CD14-positive monocyte (primary cell): ENCODE measurements at regions not wholly inside any gene's neighbourhood (a gene's known extent, or its start where the extent isn't known, plus 50 kb on each side); places are given as distances from the start of the nearest gene placed in this dataset.

Experiments
- DNase-seq, 3 donors: peaks; one replicate each; pipeline ENCODE4 v3.0.0-alpha.2; 2011 to 2022
- H2AFZ ChIP-seq: 2 replicates; pipeline ENCODE4 v1.6.0; 2012; ENCODE audit warnings: mild to moderate bottlenecking, low read depth, low read length, inconsistent platforms; ENCODE audit not compliant: insufficient read depth, poor library complexity, severe bottlenecking
- H3K27ac ChIP-seq, 2 donors: 1 replicate in 1 of 2; 2 replicates in 1 of 2; pipeline ENCODE4 v1.5.1; 2012 to 2013; ENCODE audit warnings: low read length in 2 of 2, control low read depth in 1 of 2, inconsistent platforms in 1 of 2, low read depth in 1 of 2, mild to moderate bottlenecking in 1 of 2
- H3K27me3 ChIP-seq, 2 donors: one replicate each; pipeline versions ENCODE4 v1.6.0 to v1.6.1; 2011 to 2013; ENCODE audit warnings: low read length in 2 of 2; ENCODE audit not compliant: control insufficient read depth in 2 of 2, insufficient read depth in 2 of 2
- H3K36me3 ChIP-seq, 2 donors: replicated peaks in 1 of 2; 1 replicate in 1 of 2; 2 replicates in 1 of 2; pipeline versions ENCODE4 v1.5.1 to v1.6.1; 2012 to 2013; ENCODE audit warnings: low read length in 2 of 2, control low read depth in 1 of 2, inconsistent platforms in 1 of 2, mild to moderate bottlenecking in 1 of 2; ENCODE audit not compliant: insufficient read depth in 2 of 2, control insufficient read depth in 1 of 2
- H3K4me1 ChIP-seq, 2 donors: 1 replicate in 1 of 2; 2 replicates in 1 of 2; pipeline versions ENCODE4 v1.5.1 to v1.6.1; 2012 to 2013; ENCODE audit warnings: low read length in 2 of 2, control low read depth in 1 of 2, inconsistent platforms in 1 of 2, mild to moderate bottlenecking in 1 of 2, moderate library complexity in 1 of 2; ENCODE audit not compliant: insufficient read depth in 2 of 2, control insufficient read depth in 1 of 2
- H3K4me2 ChIP-seq: replicated peaks from 2 replicates; pipeline ENCODE3; 2012; ENCODE audit warnings: low read length, moderate library complexity, mild to moderate bottlenecking; ENCODE audit not compliant: poor library complexity, severe bottlenecking; ENCODE audit errors: extremely low read depth
- H3K4me3 ChIP-seq, 3 experiments: fragments of 200-600 bp in 1 of 3; sonication (generic) in 1 of 3; replicated peaks in 1 of 3; 1 replicate in 2 of 3; 2 replicates in 1 of 3; pipeline ENCODE4 v1.5.1; 2011 to 2013; ENCODE audit warnings: low read length in 3 of 3, mild to moderate bottlenecking in 3 of 3, control low read depth in 2 of 3, low read depth in 2 of 3, inconsistent platforms in 1 of 3, moderate library complexity in 1 of 3
- H3K79me2 ChIP-seq: 2 replicates; pipeline ENCODE4 v1.6.0; 2012; ENCODE audit warnings: mild to moderate bottlenecking, control low read depth, inconsistent platforms, low read length, moderate library complexity; ENCODE audit not compliant: insufficient read depth
- H3K9ac ChIP-seq: 2 replicates; pipeline ENCODE4 v1.6.0; 2017; ENCODE audit warnings: low read length, mild to moderate bottlenecking; ENCODE audit not compliant: insufficient read depth, poor library complexity, severe bottlenecking
- H3K9me3 ChIP-seq, 2 donors: replicated peaks in 1 of 2; 1 replicate in 1 of 2; 2 replicates in 1 of 2; pipeline versions ENCODE4 v1.5.1 to v1.6.1; 2012 to 2013; ENCODE audit warnings: low read length in 2 of 2, control low read depth in 1 of 2; ENCODE audit not compliant: control insufficient read depth in 1 of 2, insufficient read depth in 1 of 2
- H4K20me1 ChIP-seq: 2 replicates; pipeline ENCODE4 v1.6.0; 2012; ENCODE audit warnings: mild to moderate bottlenecking, low read length, control low read depth, moderate library complexity; ENCODE audit not compliant: insufficient read depth
- H3K27ac Mint-ChIP-seq, 7 donors: one replicate each; pipeline ENCODE4 v1.8.0; 2020; ENCODE audit warnings: mild to moderate bottlenecking in 7 of 7, mixed read lengths in 7 of 7, moderate library complexity in 6 of 7, inconsistent platforms in 2 of 7
- H3K27me3 Mint-ChIP-seq, 3 donors: one replicate each; pipeline ENCODE4 v1.8.0; 2021 to 2022; ENCODE audit warnings: low read depth in 3 of 3, mild to moderate bottlenecking in 3 of 3, mixed read lengths in 3 of 3, moderate library complexity in 3 of 3, inconsistent platforms in 1 of 3
- H3K36me3 Mint-ChIP-seq, 2 donors: one replicate each; pipeline ENCODE4 v1.8.0; 2020; ENCODE audit warnings: mixed read lengths in 2 of 2, inconsistent platforms in 1 of 2, mild to moderate bottlenecking in 1 of 2
- H3K4me1 Mint-ChIP-seq: one replicate; pipeline ENCODE4 v1.8.0; 2020; ENCODE audit warnings: mild to moderate bottlenecking, mixed read lengths
- H3K4me3 Mint-ChIP-seq, 2 donors: one replicate each; pipeline ENCODE4 v1.8.0; 2020; ENCODE audit warnings: mild to moderate bottlenecking in 2 of 2, mixed read lengths in 2 of 2, moderate library complexity in 1 of 2
- H3K9me3 Mint-ChIP-seq, 7 donors: one replicate each; pipeline ENCODE4 v1.8.0; 2020 to 2022; ENCODE audit warnings: mixed read lengths in 7 of 7, mild to moderate bottlenecking in 6 of 7, moderate library complexity in 6 of 7, inconsistent platforms in 2 of 7
- CTCF ChIP-seq: fragments of 200-600 bp; IDR thresholded peaks from one replicate; pipeline ENCODE4 v1.8.0; 2022; ENCODE audit warnings: antibody characterized with exemption, mild to moderate bottlenecking
- WGBS: methylation state at CpG from one replicate; pipeline ENCODE4 v1.1.5; 2013; ENCODE audit warnings: missing lambda C conversion rate; ENCODE audit not compliant: insufficient coverage; 5-methylcytosine and 5-hydroxymethylcytosine counted together
- intact Hi-C, 2 donors: fragments of 100-400 bp; cut with micrococcal nuclease; formaldehyde crosslinking; loops; one replicate each; pipeline versions ENCODE4 v1.15.0 to v1.15.1; 2023

GRCh38 chr3:141680620-141681389, 57.3 kb upstream of the RNF7 start:
- no peaks in the 10 kb centered on the region for H4K20me1 ChIP-seq
- Mint-ChIP-seq H3K4me1 (peaks cover 73% of the 10 kb centered on the region), H3K27me3 (peaks cover 0 to 2% (median 0%) of the 10 kb centered on the region in 3 donors), H3K4me3 (no peak overlapping the region), H3K9me3 (peaks cover 0 to 6% (median 2%) of the 10 kb centered on the region in 7 donors), H3K27ac (peak overlapping the region in 6 of 7 donors; percentile 30 to 89 (median 56)), H3K36me3 (no peaks in the 10 kb centered on the region)
- H3K27ac ChIP-seq = peak overlapping the region in 1 of 2 donors; percentile 73
- intact Hi-C loops = loop anchor here in 1 of 2 donors (10.0 kb wide), 1 partner anchor 54 kb away; the partner anchor contains the start of gene RNF7
- no peaks in the 10 kb centered on the region for H3K27me3 ChIP-seq
- no peak overlapping the region for H3K4me3 ChIP-seq
- H3K9me3 ChIP-seq = no peaks in the 10 kb centered on the region
- H3K4me1 ChIP-seq = peaks cover 55 to 74% of the 10 kb centered on the region in 2 donors
- DNase-seq = peak in 1 of 3 donors; percentile 30
- H2AFZ ChIP-seq = no peak overlapping the region
- no peak for TF ChIP-seq CTCF
- H3K4me2 ChIP-seq = no peak overlapping the region
- H3K79me2 ChIP-seq = no peaks in the 10 kb centered on the region
- H3K36me3 ChIP-seq = no peaks in the 10 kb centered on the region
- H3K9ac ChIP-seq = no peak overlapping the region
- 75% methylated on average over 1 of the region's 2 CpGs for WGBS

GRCh38 chr3:141681390-141681780, 56.7 kb upstream of the RNF7 start:
- peak overlapping the region; percentile 7 for H3K4me2 ChIP-seq
- intact Hi-C loops = loop anchor here in 1 of 2 donors (10.0 kb wide), 1 partner anchor 53 kb away; the partner anchor contains the start of gene RNF7

More at GRCh38 chr3:141681390-141681780, 56.7 kb upstream of the RNF7 start:
- no peaks in the 10 kb centered on the region for H3K9me3 ChIP-seq
- no peak for TF ChIP-seq CTCF
- DNase-seq = no peak
- peaks cover 77% of the 10 kb centered on the region for H3K4me1 Mint-ChIP-seq
- H3K4me3 Mint-ChIP-seq = no peak overlapping the region
- H4K20me1 ChIP-seq = no peaks in the 10 kb centered on the region
- H3K79me2 ChIP-seq = no peaks in the 10 kb centered on the region
- peak overlapping the region in 1 of 2 donors; percentile 73 for H3K27ac ChIP-seq
- H3K27ac Mint-ChIP-seq = peak overlapping the region in 2 of 7 donors; percentile 18 to 87
- WGBS = 20% methylated on average over 2 of the region's 4 CpGs
- H3K27me3 ChIP-seq = no peaks in the 10 kb centered on the region
- peaks cover 0 to 6% (median 2%) of the 10 kb centered on the region in 7 donors for H3K9me3 Mint-ChIP-seq
- H3K27me3 Mint-ChIP-seq = peaks cover 0 to 2% (median 0%) of the 10 kb centered on the region in 3 donors
- no peak overlapping the region for H2AFZ ChIP-seq
- no peaks in the 10 kb centered on the region for H3K36me3 Mint-ChIP-seq
- no peaks in the 10 kb centered on the region for H3K36me3 ChIP-seq
- peaks cover 61 to 80% of the 10 kb centered on the region in 2 donors for H3K4me1 ChIP-seq
- no peak overlapping the region for H3K4me3 ChIP-seq
- no peak overlapping the region for H3K9ac ChIP-seq
